ENCODE measurements at regions not wholly inside any gene's neighbourhood (a gene's known extent, or its start where the extent isn't known, plus 50 kb on each side); places are given as distances from the start of the nearest gene placed in this dataset.

- no peak overlapping the region for H4K8ac ChIP-seq (replicated peaks; ENCODE audit: insufficient read length, low read depth, low read length)
- H4K5ac ChIP-seq (ENCODE audit: insufficient read length, low read depth, low read length), result no peak overlapping the region
- H3K27ac ChIP-seq (ENCODE audit: insufficient read length, low read depth, low read length), result no peak overlapping the region
- no peak for DNase-seq
- H2BK15ac ChIP-seq (ENCODE audit: low read depth, low read length), result no peak overlapping the region
- WGBS (ENCODE audit: extremely low coverage, insufficient read length, low lambda C conversion rate), result no CpG with 5 or more reads among the region's 1 CpG
- H3K56ac ChIP-seq (ENCODE audit: insufficient read length, low read depth, low read length), result no peak overlapping the region
- H3K14ac ChIP-seq (ENCODE audit: insufficient read depth, low read length), result no peak overlapping the region
- H4K91ac ChIP-seq (ENCODE audit: insufficient read length, low read depth, low read length), result no peak overlapping the region
- Mint-ChIP-seq H3K4me3 (no peak overlapping the region), H3K36me3 (ENCODE audit: insufficient read depth in 1 of 3, low read depth in 3 of 3) (peaks cover 0 to 4% (median 0%) of the 10 kb centered on the region in 3 experiments; a peak in 2 of 7 replicates), H3K27me3 (ENCODE audit: low read depth) (no peaks in the 10 kb centered on the region), H3K9me3 (no peaks in the 10 kb centered on the region; a peak in 1 of 5 replicates), H3K27ac (no peak overlapping the region), H3K4me1 (no peaks in the 10 kb centered on the region)
- no peak overlapping the region for H3K9ac ChIP-seq (ENCODE audit: extremely low read depth, insufficient read length, low read length)
- no peak overlapping the region for H3T11ph ChIP-seq (ENCODE audit: low read length)
- no peaks in the 10 kb centered on the region for H3K27me3 ChIP-seq (ENCODE audit: insufficient read depth, low read length)
- H2BK12ac ChIP-seq (ENCODE audit: insufficient read length, low read depth, low read length), result no peak overlapping the region
- no peak overlapping the region for H3K23ac ChIP-seq (ENCODE audit: insufficient read length, low read depth, low read length)
- H4K20me1 ChIP-seq (ENCODE audit: control insufficient read depth, insufficient read depth, insufficient read length), result no peaks in the 10 kb centered on the region
- no peak overlapping the region for H2BK5ac ChIP-seq (ENCODE audit: insufficient read length, low read length)
- no peaks in the 10 kb centered on the region for H3K79me1 ChIP-seq (ENCODE audit: insufficient read depth, low read depth, low read length, poor library complexity, severe bottlenecking)
- H3K4me2 ChIP-seq (ENCODE audit: insufficient read depth, insufficient read length, low read length), result no peak overlapping the region
- H3K23me2 ChIP-seq (ENCODE audit: insufficient read length, low read depth, low read length, poor library complexity, severe bottlenecking), result no peaks in the 10 kb centered on the region
- H3K4ac ChIP-seq (ENCODE audit: low read depth, low read length), result no peak overlapping the region
- H3K79me2 ChIP-seq (ENCODE audit: insufficient read depth, low read length), result no peaks in the 10 kb centered on the region
- no peak overlapping the region for H2BK120ac ChIP-seq (ENCODE audit: low read depth, low read length, poor library complexity, severe bottlenecking)
- H2BK20ac ChIP-seq (ENCODE audit: low read depth, low read length, poor library complexity, severe bottlenecking), result no peak overlapping the region
- H3K9me3 ChIP-seq (ENCODE audit: control insufficient read depth, low read depth, low read length), result no peaks in the 10 kb centered on the region
- H3K4me1 ChIP-seq (ENCODE audit: insufficient read depth, low read length), result no peaks in the 10 kb centered on the region
- H2AK5ac ChIP-seq (ENCODE audit: insufficient read length, low read length), result no peak overlapping the region
- no peak overlapping the region for H2AFZ ChIP-seq (ENCODE audit: low read length)
- H3K18ac ChIP-seq (ENCODE audit: insufficient read length, low read depth, low read length), result no peak overlapping the region
- TF ChIP-seq, protein P1, sequence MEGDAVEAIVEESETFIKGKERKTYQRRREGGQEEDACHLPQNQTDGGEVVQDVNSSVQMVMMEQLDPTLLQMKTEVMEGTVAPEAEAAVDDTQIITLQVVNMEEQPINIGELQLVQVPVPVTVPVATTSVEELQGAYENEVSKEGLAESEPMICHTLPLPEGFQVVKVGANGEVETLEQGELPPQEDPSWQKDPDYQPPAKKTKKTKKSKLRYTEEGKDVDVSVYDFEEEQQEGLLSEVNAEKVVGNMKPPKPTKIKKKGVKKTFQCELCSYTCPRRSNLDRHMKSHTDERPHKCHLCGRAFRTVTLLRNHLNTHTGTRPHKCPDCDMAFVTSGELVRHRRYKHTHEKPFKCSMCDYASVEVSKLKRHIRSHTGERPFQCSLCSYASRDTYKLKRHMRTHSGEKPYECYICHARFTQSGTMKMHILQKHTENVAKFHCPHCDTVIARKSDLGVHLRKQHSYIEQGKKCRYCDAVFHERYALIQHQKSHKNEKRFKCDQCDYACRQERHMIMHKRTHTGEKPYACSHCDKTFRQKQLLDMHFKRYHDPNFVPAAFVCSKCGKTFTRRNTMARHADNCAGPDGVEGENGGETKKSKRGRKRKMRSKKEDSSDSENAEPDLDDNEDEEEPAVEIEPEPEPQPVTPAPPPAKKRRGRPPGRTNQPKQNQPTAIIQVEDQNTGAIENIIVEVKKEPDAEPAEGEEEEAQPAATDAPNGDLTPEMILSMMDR (conservative IDR thresholded peaks at IDR 0.05), result no peak
Observed at GRCh38 chr13:34611671-34612070, 330.4 kb upstream of the NBEA start.

All from H9 (cell line).